ENCODE measurements at regions not wholly inside any gene's neighbourhood (a gene's known extent, or its start where the extent isn't known, plus 50 kb on each side); places are given as distances from the start of the nearest gene placed in this dataset.
A peak's percentile ranks its signal among the peaks of the same experiment; 100 is the strongest.

- Histone ChIP-seq H3K27ac (ENCODE audit: low read depth, low read length, severe bottlenecking) (no peak overlapping the region), H3K4me1 (ENCODE audit: control insufficient read depth, insufficient read depth, low read length, poor library complexity, severe bottlenecking) (no peaks in the 10 kb centered on the region), H3K4me3 (ENCODE audit: extremely low read depth, insufficient read depth, low read length, poor library complexity, severe bottlenecking) (no peak overlapping the region), H3K36me3 (ENCODE audit: control insufficient read depth, insufficient read depth, low read length) (no peaks in the 10 kb centered on the region), H3K9me3 (ENCODE audit: control insufficient read depth, low read length) (no peaks in the 10 kb centered on the region)
- WGBS, 2 experiments (ENCODE audit: insufficient coverage in 2 of 2): 90 to 97% methylated on average over 4 of the region's 5 CpGs
Measured at GRCh38 chr2:8515864-8516533, 165.9 kb upstream of the ID2 start.

- H3K4me3 ChIP-seq (ENCODE audit: extremely low read depth, insufficient read depth, low read length, poor library complexity, severe bottlenecking): no peak overlapping the region
- no peaks in the 10 kb centered on the region for H3K9me3 ChIP-seq (ENCODE audit: control insufficient read depth, low read length)
- no peaks in the 10 kb centered on the region for H3K4me1 ChIP-seq (ENCODE audit: control insufficient read depth, insufficient read depth, low read length, poor library complexity, severe bottlenecking)
- WGBS, 2 experiments (ENCODE audit: insufficient coverage in 2 of 2): 81 to 89% methylated on average over 11 to 15 of the region's 16 CpGs
- H3K36me3 ChIP-seq (ENCODE audit: control insufficient read depth, insufficient read depth, low read length): no peaks in the 10 kb centered on the region
- no peak overlapping the region for H3K27ac ChIP-seq (ENCODE audit: low read depth, low read length, severe bottlenecking)
Measured at GRCh38 chr2:8517850-8518498, 163.9 kb upstream of the ID2 start.

GRCh38 chr2:8518979-8519668 is 162.7 kb upstream of the ID2 start:
- no peaks in the 10 kb centered on the region for H3K4me1 ChIP-seq (ENCODE audit: control insufficient read depth, insufficient read depth, low read length, poor library complexity, severe bottlenecking)
- no peak overlapping the region for H3K27ac ChIP-seq (ENCODE audit: low read depth, low read length, severe bottlenecking)
- WGBS, 2 experiments (ENCODE audit: insufficient coverage in 2 of 2): 86% methylated on average over 5 to 8 of the region's 8 CpGs
- H3K9me3 ChIP-seq (ENCODE audit: control insufficient read depth, low read length): no peaks in the 10 kb centered on the region
- H3K36me3 ChIP-seq (ENCODE audit: control insufficient read depth, insufficient read depth, low read length): no peaks in the 10 kb centered on the region
- H3K4me3 ChIP-seq (ENCODE audit: extremely low read depth, insufficient read depth, low read length, poor library complexity, severe bottlenecking): no peak overlapping the region

- peaks cover 4% of the 10 kb centered on the region for H3K4me1 ChIP-seq (ENCODE audit: control insufficient read depth, insufficient read depth, low read length, poor library complexity, severe bottlenecking)
- no peaks in the 10 kb centered on the region for H3K36me3 ChIP-seq (ENCODE audit: control insufficient read depth, insufficient read depth, low read length)
- no peak overlapping the region for H3K4me3 ChIP-seq (ENCODE audit: extremely low read depth, insufficient read depth, low read length, poor library complexity, severe bottlenecking)
- WGBS, 2 experiments (ENCODE audit: insufficient coverage in 2 of 2): 80 to 94% methylated on average over 3 to 5 of the region's 5 CpGs
- no peaks in the 10 kb centered on the region for H3K9me3 ChIP-seq (ENCODE audit: control insufficient read depth, low read length)
- H3K27ac ChIP-seq (ENCODE audit: low read depth, low read length, severe bottlenecking): no peak overlapping the region
Measured at GRCh38 chr2:8520791-8521344, 161.0 kb upstream of the ID2 start.

GRCh38 chr2:8522687-8523086 is 159.2 kb upstream of the ID2 start:
- WGBS, 2 experiments (ENCODE audit: insufficient coverage in 2 of 2): 86 to 91% methylated on average over 2 of the region's 2 CpGs
- no peaks in the 10 kb centered on the region for H3K36me3 ChIP-seq (ENCODE audit: control insufficient read depth, insufficient read depth, low read length)
- H3K27ac ChIP-seq (ENCODE audit: low read depth, low read length, severe bottlenecking): no peak overlapping the region
- H3K4me3 ChIP-seq (ENCODE audit: extremely low read depth, insufficient read depth, low read length, poor library complexity, severe bottlenecking): no peak overlapping the region
- H3K4me1 ChIP-seq (ENCODE audit: control insufficient read depth, insufficient read depth, low read length, poor library complexity, severe bottlenecking): peaks cover 10% of the 10 kb centered on the region
- H3K9me3 ChIP-seq (ENCODE audit: control insufficient read depth, low read length): no peaks in the 10 kb centered on the region

- Histone ChIP-seq H3K4me1 (ENCODE audit: control insufficient read depth, insufficient read depth, low read length, poor library complexity, severe bottlenecking) (peaks cover 10% of the 10 kb centered on the region), H3K27ac (ENCODE audit: low read depth, low read length, severe bottlenecking) (no peak overlapping the region), H3K9me3 (ENCODE audit: control insufficient read depth, low read length) (no peaks in the 10 kb centered on the region), H3K4me3 (ENCODE audit: extremely low read depth, insufficient read depth, low read length, poor library complexity, severe bottlenecking) (no peak overlapping the region), H3K36me3 (ENCODE audit: control insufficient read depth, insufficient read depth, low read length) (no peaks in the 10 kb centered on the region)
- 94 to 97% methylated on average over 8 of the region's 9 CpGs for WGBS, 2 experiments (ENCODE audit: insufficient coverage in 2 of 2)
Measured at GRCh38 chr2:8524388-8524787, 157.5 kb upstream of the ID2 start.

- WGBS, 2 experiments (ENCODE audit: insufficient coverage in 2 of 2): 95 to 97% methylated on average over 8 of the region's 8 CpGs
- Histone ChIP-seq H3K27ac (ENCODE audit: low read depth, low read length, severe bottlenecking) (no peak overlapping the region), H3K9me3 (ENCODE audit: control insufficient read depth, low read length) (no peaks in the 10 kb centered on the region), H3K36me3 (ENCODE audit: control insufficient read depth, insufficient read depth, low read length) (no peaks in the 10 kb centered on the region), H3K4me1 (ENCODE audit: control insufficient read depth, insufficient read depth, low read length, poor library complexity, severe bottlenecking) (peaks cover 10% of the 10 kb centered on the region), H3K4me3 (ENCODE audit: extremely low read depth, insufficient read depth, low read length, poor library complexity, severe bottlenecking) (no peak overlapping the region)
Measured at GRCh38 chr2:8524823-8525222, 157.0 kb upstream of the ID2 start.

- 88 to 100% methylated on average over 4 of the region's 7 CpGs for WGBS, 2 experiments (ENCODE audit: insufficient coverage in 2 of 2)
- Histone ChIP-seq H3K27ac (ENCODE audit: low read depth, low read length, severe bottlenecking) (no peak overlapping the region), H3K9me3 (ENCODE audit: control insufficient read depth, low read length) (no peaks in the 10 kb centered on the region), H3K4me3 (ENCODE audit: extremely low read depth, insufficient read depth, low read length, poor library complexity, severe bottlenecking) (no peak overlapping the region), H3K4me1 (ENCODE audit: control insufficient read depth, insufficient read depth, low read length, poor library complexity, severe bottlenecking) (peaks cover 10% of the 10 kb centered on the region), H3K36me3 (ENCODE audit: control insufficient read depth, insufficient read depth, low read length) (no peaks in the 10 kb centered on the region)
Measured at GRCh38 chr2:8525236-8525581, 156.6 kb upstream of the ID2 start.

GRCh38 chr2:8525582-8526402 is 156.1 kb upstream of the ID2 start:
- WGBS, 2 experiments (ENCODE audit: insufficient coverage in 2 of 2): 73 to 78% methylated on average over 10 to 12 of the region's 14 CpGs
- no peak overlapping the region for H3K4me3 ChIP-seq (ENCODE audit: extremely low read depth, insufficient read depth, low read length, poor library complexity, severe bottlenecking)

GRCh38 chr2:8526403-8526696 is 155.5 kb upstream of the ID2 start:
- peaks cover 2% of the 10 kb centered on the region for H3K9me3 ChIP-seq (ENCODE audit: control insufficient read depth, low read length)
- no peaks in the 10 kb centered on the region for H3K36me3 ChIP-seq (ENCODE audit: control insufficient read depth, insufficient read depth, low read length)
- H3K27ac ChIP-seq (ENCODE audit: low read depth, low read length, severe bottlenecking): no peak overlapping the region
- no peak overlapping the region for H3K4me3 ChIP-seq (ENCODE audit: extremely low read depth, insufficient read depth, low read length, poor library complexity, severe bottlenecking)
- 80 to 100% methylated on average over 1 of the region's 3 CpGs for WGBS, 2 experiments (ENCODE audit: insufficient coverage in 2 of 2)
- peaks cover 10% of the 10 kb centered on the region for H3K4me1 ChIP-seq (ENCODE audit: control insufficient read depth, insufficient read depth, low read length, poor library complexity, severe bottlenecking)

More at GRCh38 chr2:8525582-8526402, 156.1 kb upstream of the ID2 start:
- Histone ChIP-seq H3K9me3 (ENCODE audit: control insufficient read depth, low read length) (no peaks in the 10 kb centered on the region), H3K4me1 (ENCODE audit: control insufficient read depth, insufficient read depth, low read length, poor library complexity, severe bottlenecking) (peaks cover 10% of the 10 kb centered on the region), H3K36me3 (ENCODE audit: control insufficient read depth, insufficient read depth, low read length) (no peaks in the 10 kb centered on the region), H3K27ac (ENCODE audit: low read depth, low read length, severe bottlenecking) (peak overlapping the region; percentile 17)

Data from mesodermal cell (in vitro differentiated cells).